ENCODE measurements at regions not wholly inside any gene's neighbourhood (a gene's known extent, or its start where the extent isn't known, plus 50 kb on each side); places are given as distances from the start of the nearest gene placed in this dataset.
"Not testable (repeated sequence)": the region's sequence is repeated elsewhere in the genome, so short reads cannot be mapped to it uniquely, and the experiment has no call there.

- no peak for DNase-seq
Observed at GRCh38 chr5:167839065-167839464, 452.4 kb upstream of the WWC1 start.

DNA sequence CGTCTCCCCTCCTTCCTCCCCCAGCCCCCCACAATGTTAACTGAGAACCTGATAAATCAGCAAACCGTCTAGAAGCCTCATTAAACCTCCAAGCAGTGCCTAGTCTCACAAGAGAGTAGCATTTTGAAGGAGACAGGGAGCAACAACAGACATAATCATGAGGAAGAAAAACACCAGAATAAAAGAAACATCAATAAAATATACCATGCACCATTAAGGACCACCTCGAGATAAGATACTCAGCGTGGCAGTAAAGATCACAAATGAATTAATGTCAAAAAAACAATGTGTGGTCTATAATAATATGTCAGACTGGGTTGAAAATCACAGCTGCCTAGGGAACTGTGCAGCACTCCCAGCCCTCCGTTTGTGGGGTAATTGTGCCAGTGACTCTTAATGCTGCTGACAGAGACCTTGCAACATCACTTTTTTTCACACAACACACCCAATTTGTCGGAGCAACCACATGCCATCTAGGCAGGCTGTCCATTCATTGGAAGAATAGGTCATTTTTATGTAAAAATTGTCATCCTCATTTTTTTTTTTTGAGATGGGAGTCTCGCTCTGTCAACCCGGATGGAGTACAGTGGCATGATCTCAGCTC lies 450.8 kb upstream of the WWC1 start:
- DNase-seq: no peak

GRCh38 chr5:167843881-167844572 lies 447.4 kb upstream of the WWC1 start:
- no peak for DNase-seq

GRCh38 chr5:167845952-167846351 lies 445.5 kb upstream of the WWC1 start:
- DNase-seq: no peak

DNA sequence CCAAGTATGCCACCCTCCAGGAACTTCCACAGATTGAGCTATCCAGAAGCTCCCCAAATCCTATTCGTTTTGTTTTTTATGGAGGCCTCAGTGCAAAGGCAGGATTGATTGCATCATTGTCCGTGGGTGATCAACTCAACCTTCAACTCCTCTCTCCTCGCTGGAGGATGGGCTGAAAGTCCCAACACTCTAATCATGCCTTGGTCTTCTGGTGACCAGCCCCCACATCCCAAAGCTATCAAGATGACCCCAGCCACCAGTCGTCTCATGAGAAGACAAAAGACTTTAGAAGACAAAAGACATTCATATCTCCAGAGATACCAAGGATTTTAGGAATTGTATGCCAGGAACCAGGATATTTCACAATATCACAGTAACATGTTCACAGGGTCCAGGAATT lies 441.6 kb upstream of the WWC1 start:
- no peak for DNase-seq

DNA sequence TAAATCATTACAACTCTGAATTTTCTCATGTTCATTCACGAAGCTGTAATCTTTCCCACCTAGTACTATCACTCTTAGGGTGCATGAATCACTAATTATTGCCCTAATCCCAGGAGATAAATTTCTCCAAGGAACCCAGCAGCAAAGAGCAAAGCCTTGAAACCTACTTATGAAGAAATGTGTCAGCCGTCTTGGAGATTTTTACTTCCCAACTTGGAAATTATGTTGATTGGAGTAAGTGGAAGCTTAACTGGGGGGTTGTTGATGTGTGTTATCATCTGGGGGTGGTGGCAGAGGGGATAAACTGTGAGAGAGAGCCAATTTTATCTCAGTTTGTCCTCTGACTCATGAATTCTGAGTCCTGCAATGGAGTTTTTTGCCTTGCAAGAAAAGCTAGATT lies 440.5 kb upstream of the WWC1 start:
- no peak for DNase-seq

DNA sequence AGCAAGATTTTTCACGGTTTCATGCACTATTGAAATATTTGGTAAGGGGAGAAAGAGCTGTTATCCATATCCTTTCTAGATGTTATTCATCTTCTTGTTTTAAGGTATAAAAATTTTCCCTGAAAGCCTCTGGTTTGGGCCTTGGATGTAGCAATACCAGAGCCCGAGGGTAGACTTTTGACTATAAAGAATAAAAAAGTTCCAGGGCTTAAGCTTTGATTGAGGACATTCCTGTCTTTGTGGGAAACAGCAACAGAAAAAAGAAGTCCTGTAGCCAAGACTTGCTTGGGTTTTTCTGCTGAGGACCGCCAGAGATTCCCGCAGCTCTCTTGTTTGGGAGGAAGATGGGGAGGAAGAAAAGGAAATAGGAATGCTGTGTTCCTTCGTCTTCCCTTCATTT lies 440.0 kb upstream of the WWC1 start:
- DNase-seq: no peak

DNA sequence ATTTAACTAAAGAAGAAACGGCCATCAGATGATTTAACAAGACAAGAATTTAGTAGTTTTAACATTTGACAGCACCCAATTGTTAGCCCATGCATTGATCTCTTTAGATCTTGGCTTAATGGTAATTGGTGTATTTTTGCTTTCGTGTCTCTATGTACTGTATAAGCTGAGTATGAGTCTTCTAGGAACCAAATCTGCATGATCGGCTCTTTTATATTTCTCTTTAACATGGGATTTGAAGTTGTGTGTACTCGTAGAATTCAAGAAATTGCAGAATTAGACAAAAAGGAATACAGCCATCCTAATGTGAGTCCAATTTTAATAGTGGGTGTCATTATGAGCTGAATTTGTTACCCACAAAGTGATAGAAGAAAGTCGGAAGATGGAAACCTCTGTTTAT lies 438.9 kb upstream of the WWC1 start:
- DNase-seq: no peak

DNA sequence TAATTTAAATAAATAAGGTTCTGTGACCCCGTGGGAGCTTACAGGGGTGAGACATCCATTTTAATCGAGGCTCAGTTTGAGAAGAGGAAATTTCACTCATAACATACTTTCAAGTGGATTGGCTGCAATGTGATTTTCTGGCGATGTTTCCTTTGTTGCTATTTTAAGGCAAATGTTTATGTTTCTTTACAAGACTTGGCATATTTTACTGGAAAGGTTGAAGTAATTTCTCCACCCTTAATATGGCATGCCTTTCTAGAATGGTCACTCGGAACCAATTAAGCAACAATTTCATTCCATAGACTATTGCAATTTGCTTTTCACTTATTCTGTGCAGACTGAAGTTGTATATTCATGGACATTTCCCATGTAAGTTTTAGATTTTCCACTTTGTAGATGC lies 438.0 kb upstream of the WWC1 start:
- no peak for DNase-seq

DNA sequence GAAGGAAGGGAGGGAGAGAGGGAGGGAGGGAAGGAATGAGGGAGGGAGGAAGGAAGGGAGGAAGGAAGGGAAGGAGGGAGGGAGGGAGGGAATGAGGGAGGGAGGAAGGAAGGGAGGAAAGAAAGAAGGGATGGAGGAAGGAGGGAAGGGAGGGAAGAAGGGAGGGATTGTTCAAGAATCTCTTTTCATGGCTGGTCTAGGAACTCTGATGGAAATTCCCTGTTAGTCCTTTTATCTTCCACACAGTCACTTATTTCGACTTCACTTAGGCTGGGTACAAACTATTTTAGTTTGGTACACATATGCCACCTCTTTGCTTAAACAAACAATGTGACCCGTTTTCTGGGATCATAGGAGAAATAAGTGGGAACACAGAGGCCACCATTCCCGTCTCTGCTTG lies 435.6 kb upstream of the WWC1 start:
- DNase-seq: no peak

- DNase-seq: no peak
Observed at GRCh38 chr5:167857321-167857720, 434.1 kb upstream of the WWC1 start.

GRCh38 chr5:167858186-167858855 lies 433.1 kb upstream of the WWC1 start:
- DNase-seq: not testable (repeated sequence)

DNA sequence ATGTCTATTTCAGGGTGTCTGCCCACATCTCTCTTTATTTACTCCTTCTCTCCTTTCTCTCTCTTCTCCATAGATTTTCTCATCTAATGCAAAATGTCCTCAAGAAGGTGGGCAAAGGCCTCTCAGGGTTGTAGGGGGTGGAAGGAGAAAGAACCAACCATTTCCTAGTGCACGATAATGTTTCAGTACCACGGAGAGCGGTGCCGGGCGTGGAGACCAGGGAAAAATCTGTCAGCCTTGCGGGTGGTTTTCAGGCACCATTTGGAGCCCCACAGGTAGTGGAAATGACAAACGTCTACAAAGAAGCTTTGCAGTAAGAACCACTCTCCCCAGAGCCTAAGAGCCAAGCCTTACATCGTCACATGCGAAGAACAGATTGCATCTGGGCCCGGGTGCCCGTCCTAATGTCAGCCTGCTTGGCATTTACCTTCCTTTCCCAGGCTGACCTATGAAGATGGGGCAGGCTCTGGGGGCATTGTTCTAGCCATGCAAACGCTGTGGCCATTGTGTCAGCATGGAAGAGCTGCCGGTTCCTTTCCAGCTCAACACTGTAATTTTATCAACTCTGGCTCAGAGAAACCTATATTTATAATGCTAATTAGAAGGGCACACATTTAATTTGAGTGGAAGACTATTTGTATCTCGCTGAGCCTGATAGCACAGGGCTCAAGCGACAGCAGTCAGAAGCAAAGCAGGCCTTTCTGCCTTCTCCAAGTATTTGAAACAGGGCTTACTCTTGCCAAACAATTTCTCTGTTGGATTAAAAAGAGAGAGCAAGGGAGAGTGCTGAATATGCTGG lies 430.1 kb upstream of the WWC1 start:
- no peak for DNase-seq

DNA sequence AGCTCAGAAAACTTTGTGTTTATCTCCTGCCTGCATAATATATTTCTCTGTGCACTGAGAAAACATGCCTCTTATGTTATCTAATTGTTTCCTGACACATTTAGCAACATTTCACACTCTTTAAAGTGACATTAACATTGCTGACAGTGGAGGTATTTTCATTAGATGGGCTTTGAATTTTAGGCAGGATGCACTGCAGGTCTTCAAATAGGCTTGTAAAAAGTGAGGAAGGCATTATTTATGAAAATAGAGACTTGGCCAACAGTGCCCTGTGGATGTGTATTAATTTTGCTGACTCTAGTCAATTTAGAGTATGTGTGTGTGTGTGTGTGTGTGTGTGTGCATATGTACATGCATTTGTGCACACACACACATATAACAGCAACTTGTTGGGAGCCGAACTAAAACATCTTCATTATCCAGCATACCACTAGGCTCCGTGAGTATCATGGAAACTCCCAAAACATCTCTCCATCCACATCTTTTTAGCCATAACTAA lies 429.5 kb upstream of the WWC1 start:
- no peak for DNase-seq

- no peak for DNase-seq
Observed at GRCh38 chr5:167863883-167864282, 427.6 kb upstream of the WWC1 start.

- no peak for DNase-seq
Observed at GRCh38 chr5:167864801-167865200, 426.6 kb upstream of the WWC1 start.

DNA sequence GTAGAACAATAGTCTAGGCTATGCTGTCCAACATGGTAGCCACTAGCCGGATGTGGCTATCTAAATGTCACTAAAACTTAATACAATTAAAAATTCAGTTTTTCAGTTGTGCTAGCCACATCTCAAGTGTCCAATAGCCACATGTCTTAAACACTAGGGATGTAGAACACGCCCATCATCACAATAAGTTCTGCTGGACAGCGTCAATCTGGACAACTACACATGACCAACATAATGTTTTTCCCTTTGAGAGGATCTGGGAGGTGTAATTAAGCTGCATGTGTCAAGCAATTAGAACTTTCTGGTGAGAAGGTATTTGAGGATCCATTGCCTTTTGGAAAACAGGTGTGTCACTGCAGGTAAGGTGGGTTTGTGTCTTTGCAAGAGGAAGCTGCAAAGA lies 424.6 kb upstream of the WWC1 start:
- no peak for DNase-seq

GRCh38 chr5:167867281-167867680 lies 424.2 kb upstream of the WWC1 start:
- DNase-seq: no peak

DNA sequence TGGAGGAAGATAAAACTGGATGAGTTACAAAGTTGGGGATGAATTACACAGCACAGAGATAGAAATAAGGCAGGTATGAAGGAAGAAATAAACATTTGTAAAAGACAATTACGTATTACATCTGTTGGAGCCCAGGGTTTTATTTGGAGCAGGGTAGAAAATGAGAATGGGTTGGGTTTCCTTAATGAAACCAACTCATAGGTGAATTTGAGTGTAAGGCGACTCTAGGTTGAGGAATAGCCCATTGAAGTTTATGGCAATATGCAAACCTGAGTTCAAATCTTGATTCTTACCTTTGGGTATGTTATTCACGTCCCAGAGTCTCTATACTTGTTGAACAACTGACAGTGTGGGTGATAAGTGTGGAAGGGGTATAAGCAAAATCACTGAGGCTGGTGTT lies 422.3 kb upstream of the WWC1 start:
- DNase-seq: no peak

DNA sequence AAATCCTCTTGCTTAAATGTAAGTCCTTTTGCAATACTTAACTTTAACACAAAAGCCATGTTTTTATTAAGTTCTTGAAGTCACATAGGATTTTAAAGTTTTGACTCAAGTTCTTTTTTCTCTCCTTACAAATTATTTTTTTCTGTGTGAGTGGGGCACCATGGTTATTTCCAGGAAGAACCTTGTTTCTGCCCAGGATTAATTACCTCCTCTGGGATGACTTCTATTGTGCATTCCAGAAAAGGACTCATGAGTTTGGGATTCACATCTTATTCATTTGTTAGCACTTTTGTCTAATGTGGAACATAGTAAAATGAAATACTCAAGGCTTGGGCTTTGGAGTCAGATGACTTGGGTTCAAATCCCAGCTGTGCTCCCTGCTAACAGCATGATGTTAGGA lies 421.4 kb upstream of the WWC1 start:
- DNase-seq: no peak

DNA sequence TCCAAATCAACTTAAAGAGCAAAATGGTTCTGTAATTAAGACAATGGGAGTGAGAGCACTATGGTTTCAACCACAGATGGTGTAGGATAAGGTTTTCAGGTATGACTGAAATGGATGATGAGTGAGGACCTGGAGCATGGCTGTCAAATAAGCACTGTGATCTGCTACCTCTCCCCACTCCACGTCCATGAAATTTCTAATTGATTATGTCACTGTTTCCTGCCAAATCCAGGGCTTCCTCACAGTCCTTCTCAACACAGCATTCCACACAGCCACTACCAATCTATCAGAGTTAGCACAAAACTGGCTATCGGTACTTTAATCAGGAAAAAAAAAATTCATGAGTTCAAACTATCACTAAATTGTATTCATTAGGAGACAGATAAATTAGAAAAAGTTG lies 420.4 kb upstream of the WWC1 start:
- no peak for DNase-seq

DNA sequence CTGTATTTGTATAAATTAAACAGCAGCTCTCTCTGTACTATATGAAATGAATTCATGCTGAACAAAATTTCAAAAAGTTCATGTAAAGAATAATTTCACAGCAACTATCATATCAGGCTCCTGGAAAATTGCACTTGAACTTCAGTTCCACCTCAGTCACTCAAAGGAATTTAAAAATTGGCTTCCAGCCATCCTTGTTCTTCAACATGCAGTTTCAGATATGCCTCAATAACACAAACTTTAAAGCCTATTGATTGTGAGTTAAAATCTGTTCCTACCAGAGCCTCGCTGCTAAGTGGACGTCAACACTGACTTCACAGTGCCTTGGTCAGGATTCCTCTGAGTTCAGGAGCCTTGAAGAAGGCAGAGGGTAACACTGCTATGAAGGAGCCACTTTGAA lies 418.7 kb upstream of the WWC1 start:
- DNase-seq: no peak

DNA sequence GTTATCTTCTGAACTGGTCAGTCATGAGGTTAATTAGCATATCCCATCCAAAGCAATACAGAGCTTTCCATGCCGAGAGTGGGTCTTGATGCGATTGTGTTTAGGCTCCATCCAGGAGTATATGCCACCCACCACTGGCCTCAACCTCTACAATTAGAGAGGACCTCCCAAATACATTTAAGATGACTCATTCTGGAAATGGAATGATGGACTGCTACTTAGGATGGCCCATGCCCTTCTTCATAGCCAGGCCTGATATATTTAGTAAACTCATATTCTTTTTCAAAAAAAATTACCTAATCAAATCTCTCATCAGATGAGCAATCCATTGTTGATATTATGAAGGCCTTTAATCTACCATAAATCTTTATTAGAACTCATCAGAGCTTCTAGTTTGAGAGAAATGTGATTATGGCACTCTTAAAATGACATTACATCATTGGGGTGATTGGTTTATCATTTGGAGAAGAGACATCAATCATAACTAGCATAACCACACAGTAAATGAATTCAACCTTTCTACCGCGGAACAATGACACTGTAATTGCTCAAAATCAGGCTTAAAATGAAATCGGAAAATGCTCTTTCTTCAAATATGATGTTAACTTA lies 414.2 kb upstream of the WWC1 start:
- DNase-seq: no peak

Measured in T-helper 9 cell (primary cell).